ENCODE measurements at regions not wholly inside any gene's neighbourhood (a gene's known extent, or its start where the extent isn't known, plus 50 kb on each side); places are given as distances from the start of the nearest gene placed in this dataset.

GRCh38 chr4:54384563-54384962, 155.5 kb downstream of the PDGFRA start:
- H3K9ac ChIP-seq (ENCODE audit: low read depth in 1 of 3, low read length in 3 of 3): no peak overlapping the region
- H3K27me3 ChIP-seq (ENCODE audit: control insufficient read depth in 3 of 3, insufficient read depth in 3 of 3, low read length in 3 of 3): peaks cover 0 to 4% (median 0%) of the 10 kb centered on the region in 3 donors
- no peak overlapping the region for H3K4me3 ChIP-seq (ENCODE audit: low read length in 3 of 3)
- H3K4me1 ChIP-seq (ENCODE audit: control insufficient read depth in 3 of 3, insufficient read depth in 3 of 3, low read length in 3 of 3): no peaks in the 10 kb centered on the region
- H3K27ac ChIP-seq (ENCODE audit: low read depth, low read length): no peak overlapping the region
- no peaks in the 10 kb centered on the region for H3K36me3 ChIP-seq (ENCODE audit: control insufficient read depth in 3 of 3, insufficient read depth in 3 of 3, low read length in 3 of 3)
- no peaks in the 10 kb centered on the region for H3K9me3 ChIP-seq (ENCODE audit: control insufficient read depth in 3 of 3, low read length in 3 of 3)

GRCh38 chr4:54386042-54386669, 157.1 kb downstream of the PDGFRA start:
- Histone ChIP-seq H3K36me3 (ENCODE audit: control insufficient read depth in 3 of 3, insufficient read depth in 3 of 3, low read length in 3 of 3) (no peaks in the 10 kb centered on the region), H3K27me3 (ENCODE audit: control insufficient read depth in 3 of 3, insufficient read depth in 3 of 3, low read length in 3 of 3) (peaks cover 0 to 4% (median 0%) of the 10 kb centered on the region in 3 donors), H3K4me1 (ENCODE audit: control insufficient read depth in 3 of 3, insufficient read depth in 3 of 3, low read length in 3 of 3) (no peaks in the 10 kb centered on the region), H3K27ac (ENCODE audit: low read depth, low read length) (no peak overlapping the region), H3K9me3 (ENCODE audit: control insufficient read depth in 3 of 3, low read length in 3 of 3) (no peaks in the 10 kb centered on the region), H3K9ac (ENCODE audit: low read depth in 1 of 3, low read length in 3 of 3) (no peak overlapping the region), H3K4me3 (ENCODE audit: low read length in 3 of 3) (no peak overlapping the region)

GRCh38 chr4:54386693-54387092, 157.6 kb downstream of the PDGFRA start:
- Histone ChIP-seq H3K27me3 (ENCODE audit: control insufficient read depth in 3 of 3, insufficient read depth in 3 of 3, low read length in 3 of 3) (peaks cover 0 to 4% (median 0%) of the 10 kb centered on the region in 3 donors), H3K9me3 (ENCODE audit: control insufficient read depth in 3 of 3, low read length in 3 of 3) (no peaks in the 10 kb centered on the region)

GRCh38 chr4:54390670-54391069, 161.6 kb downstream of the PDGFRA start:
- Histone ChIP-seq H3K36me3 (ENCODE audit: control insufficient read depth in 3 of 3, insufficient read depth in 3 of 3, low read length in 3 of 3) (no peaks in the 10 kb centered on the region), H3K4me3 (ENCODE audit: low read length in 3 of 3) (no peak overlapping the region), H3K27ac (ENCODE audit: low read depth, low read length) (no peak overlapping the region), H3K27me3 (ENCODE audit: control insufficient read depth in 3 of 3, insufficient read depth in 3 of 3, low read length in 3 of 3) (no peaks in the 10 kb centered on the region), H3K4me1 (ENCODE audit: control insufficient read depth in 3 of 3, insufficient read depth in 3 of 3, low read length in 3 of 3) (no peaks in the 10 kb centered on the region), H3K9ac (ENCODE audit: low read depth in 1 of 3, low read length in 3 of 3) (no peak overlapping the region), H3K9me3 (ENCODE audit: control insufficient read depth in 3 of 3, low read length in 3 of 3) (no peaks in the 10 kb centered on the region)

More at GRCh38 chr4:54386693-54387092, 157.6 kb downstream of the PDGFRA start:
- no peak overlapping the region for H3K9ac ChIP-seq (ENCODE audit: low read depth in 1 of 3, low read length in 3 of 3)
- H3K36me3 ChIP-seq (ENCODE audit: control insufficient read depth in 3 of 3, insufficient read depth in 3 of 3, low read length in 3 of 3): no peaks in the 10 kb centered on the region
- H3K4me1 ChIP-seq (ENCODE audit: control insufficient read depth in 3 of 3, insufficient read depth in 3 of 3, low read length in 3 of 3): no peaks in the 10 kb centered on the region
- H3K4me3 ChIP-seq (ENCODE audit: low read length in 3 of 3): no peak overlapping the region
- H3K27ac ChIP-seq (ENCODE audit: low read depth, low read length): no peak overlapping the region

- no peaks in the 10 kb centered on the region for H3K4me1 ChIP-seq (ENCODE audit: control insufficient read depth in 3 of 3, insufficient read depth in 3 of 3, low read length in 3 of 3)
- H3K27me3 ChIP-seq (ENCODE audit: control insufficient read depth in 3 of 3, insufficient read depth in 3 of 3, low read length in 3 of 3): no peaks in the 10 kb centered on the region
- no peaks in the 10 kb centered on the region for H3K9me3 ChIP-seq (ENCODE audit: control insufficient read depth in 3 of 3, low read length in 3 of 3)
- no peak overlapping the region for H3K9ac ChIP-seq (ENCODE audit: low read depth in 1 of 3, low read length in 3 of 3)
- no peaks in the 10 kb centered on the region for H3K36me3 ChIP-seq (ENCODE audit: control insufficient read depth in 3 of 3, insufficient read depth in 3 of 3, low read length in 3 of 3)
- no peak overlapping the region for H3K27ac ChIP-seq (ENCODE audit: low read depth, low read length)
- no peak overlapping the region for H3K4me3 ChIP-seq (ENCODE audit: low read length in 3 of 3)
These were observed 162.0 kb downstream of the PDGFRA start for GRCh38 chr4:54391104-54391503.

- Histone ChIP-seq H3K36me3 (ENCODE audit: control insufficient read depth in 3 of 3, insufficient read depth in 3 of 3, low read length in 3 of 3) (no peaks in the 10 kb centered on the region), H3K9ac (ENCODE audit: low read depth in 1 of 3, low read length in 3 of 3) (no peak overlapping the region), H3K27ac (ENCODE audit: low read depth, low read length) (no peak overlapping the region), H3K27me3 (ENCODE audit: control insufficient read depth in 3 of 3, insufficient read depth in 3 of 3, low read length in 3 of 3) (no peaks in the 10 kb centered on the region), H3K9me3 (ENCODE audit: control insufficient read depth in 3 of 3, low read length in 3 of 3) (no peaks in the 10 kb centered on the region), H3K4me3 (ENCODE audit: low read length in 3 of 3) (no peak overlapping the region), H3K4me1 (ENCODE audit: control insufficient read depth in 3 of 3, insufficient read depth in 3 of 3, low read length in 3 of 3) (no peaks in the 10 kb centered on the region)
These were observed 163.4 kb downstream of the PDGFRA start for GRCh38 chr4:54392479-54392878.

- Histone ChIP-seq H3K4me1 (ENCODE audit: control insufficient read depth in 3 of 3, insufficient read depth in 3 of 3, low read length in 3 of 3) (no peaks in the 10 kb centered on the region), H3K9me3 (ENCODE audit: control insufficient read depth in 3 of 3, low read length in 3 of 3) (no peaks in the 10 kb centered on the region), H3K27me3 (ENCODE audit: control insufficient read depth in 3 of 3, insufficient read depth in 3 of 3, low read length in 3 of 3) (no peaks in the 10 kb centered on the region), H3K9ac (ENCODE audit: low read depth in 1 of 3, low read length in 3 of 3) (no peak overlapping the region), H3K4me3 (ENCODE audit: low read length in 3 of 3) (no peak overlapping the region), H3K36me3 (ENCODE audit: control insufficient read depth in 3 of 3, insufficient read depth in 3 of 3, low read length in 3 of 3) (no peaks in the 10 kb centered on the region), H3K27ac (ENCODE audit: low read depth, low read length) (no peak overlapping the region)
These were observed 164.2 kb downstream of the PDGFRA start for GRCh38 chr4:54393243-54393642.

GRCh38 chr4:54395013-54395527, 166.0 kb downstream of the PDGFRA start:
- Histone ChIP-seq H3K36me3 (ENCODE audit: control insufficient read depth in 3 of 3, insufficient read depth in 3 of 3, low read length in 3 of 3) (no peaks in the 10 kb centered on the region), H3K27me3 (ENCODE audit: control insufficient read depth in 3 of 3, insufficient read depth in 3 of 3, low read length in 3 of 3) (no peaks in the 10 kb centered on the region), H3K4me3 (ENCODE audit: low read length in 3 of 3) (no peak overlapping the region), H3K9ac (ENCODE audit: low read depth in 1 of 3, low read length in 3 of 3) (no peak overlapping the region), H3K27ac (ENCODE audit: low read depth, low read length) (no peak overlapping the region), H3K4me1 (ENCODE audit: control insufficient read depth in 3 of 3, insufficient read depth in 3 of 3, low read length in 3 of 3) (no peaks in the 10 kb centered on the region), H3K9me3 (ENCODE audit: control insufficient read depth in 3 of 3, low read length in 3 of 3) (no peaks in the 10 kb centered on the region)

GRCh38 chr4:54400188-54400587, 171.1 kb downstream of the PDGFRA start:
- no peaks in the 10 kb centered on the region for H3K36me3 ChIP-seq (ENCODE audit: control insufficient read depth in 3 of 3, insufficient read depth in 3 of 3, low read length in 3 of 3)
- H3K4me1 ChIP-seq (ENCODE audit: control insufficient read depth in 3 of 3, insufficient read depth in 3 of 3, low read length in 3 of 3): no peaks in the 10 kb centered on the region
- no peak overlapping the region for H3K9ac ChIP-seq (ENCODE audit: low read depth in 1 of 3, low read length in 3 of 3)
- H3K27me3 ChIP-seq (ENCODE audit: control insufficient read depth in 3 of 3, insufficient read depth in 3 of 3, low read length in 3 of 3): no peaks in the 10 kb centered on the region
- H3K4me3 ChIP-seq (ENCODE audit: low read length in 3 of 3): no peak overlapping the region
- H3K27ac ChIP-seq (ENCODE audit: low read depth, low read length): no peak overlapping the region
- H3K9me3 ChIP-seq (ENCODE audit: control insufficient read depth in 3 of 3, low read length in 3 of 3): no peaks in the 10 kb centered on the region

GRCh38 chr4:54400802-54401201, 171.7 kb downstream of the PDGFRA start:
- H3K9ac ChIP-seq (ENCODE audit: low read depth in 1 of 3, low read length in 3 of 3): no peak overlapping the region
- no peaks in the 10 kb centered on the region for H3K9me3 ChIP-seq (ENCODE audit: control insufficient read depth in 3 of 3, low read length in 3 of 3)
- no peak overlapping the region for H3K27ac ChIP-seq (ENCODE audit: low read depth, low read length)
- no peaks in the 10 kb centered on the region for H3K36me3 ChIP-seq (ENCODE audit: control insufficient read depth in 3 of 3, insufficient read depth in 3 of 3, low read length in 3 of 3)
- no peaks in the 10 kb centered on the region for H3K27me3 ChIP-seq (ENCODE audit: control insufficient read depth in 3 of 3, insufficient read depth in 3 of 3, low read length in 3 of 3)
- no peak overlapping the region for H3K4me3 ChIP-seq (ENCODE audit: low read length in 3 of 3)
- no peaks in the 10 kb centered on the region for H3K4me1 ChIP-seq (ENCODE audit: control insufficient read depth in 3 of 3, insufficient read depth in 3 of 3, low read length in 3 of 3)
